ENCODE measurements at regions not wholly inside any gene's neighbourhood (a gene's known extent, or its start where the extent isn't known, plus 50 kb on each side); places are given as distances from the start of the nearest gene placed in this dataset.

DNA sequence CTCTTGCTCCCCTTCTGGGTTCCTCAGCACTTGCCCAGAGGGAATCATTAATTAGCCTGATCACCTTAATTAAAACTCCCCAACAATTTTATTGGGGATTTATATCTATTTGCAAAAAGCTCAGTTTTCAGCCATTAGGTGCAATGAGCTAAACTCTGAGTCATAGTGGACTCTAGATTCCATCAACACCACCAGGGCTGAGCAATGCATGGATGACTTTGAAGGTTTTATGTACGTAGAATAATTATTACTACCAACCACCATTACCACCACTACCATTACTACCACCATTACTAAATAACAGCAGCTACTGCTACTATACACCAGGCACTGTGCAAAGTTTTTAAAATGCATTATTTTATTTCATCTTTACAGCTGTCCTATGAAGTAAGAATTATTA, 81.2 kb downstream of the ZNF621 start:
- TF ChIP-seq FOXP2 (optimal IDR thresholded peaks at IDR 0.05; ENCODE audit: borderline replicate concordance, extremely low read depth, extremely low read length, insufficient read depth) (no peak), TAF1 (IDR thresholded peaks at IDR 0.05; ENCODE audit: borderline replicate concordance, insufficient read depth, low read length) (no peak)
- TF ChIP-seq, protein P1, sequence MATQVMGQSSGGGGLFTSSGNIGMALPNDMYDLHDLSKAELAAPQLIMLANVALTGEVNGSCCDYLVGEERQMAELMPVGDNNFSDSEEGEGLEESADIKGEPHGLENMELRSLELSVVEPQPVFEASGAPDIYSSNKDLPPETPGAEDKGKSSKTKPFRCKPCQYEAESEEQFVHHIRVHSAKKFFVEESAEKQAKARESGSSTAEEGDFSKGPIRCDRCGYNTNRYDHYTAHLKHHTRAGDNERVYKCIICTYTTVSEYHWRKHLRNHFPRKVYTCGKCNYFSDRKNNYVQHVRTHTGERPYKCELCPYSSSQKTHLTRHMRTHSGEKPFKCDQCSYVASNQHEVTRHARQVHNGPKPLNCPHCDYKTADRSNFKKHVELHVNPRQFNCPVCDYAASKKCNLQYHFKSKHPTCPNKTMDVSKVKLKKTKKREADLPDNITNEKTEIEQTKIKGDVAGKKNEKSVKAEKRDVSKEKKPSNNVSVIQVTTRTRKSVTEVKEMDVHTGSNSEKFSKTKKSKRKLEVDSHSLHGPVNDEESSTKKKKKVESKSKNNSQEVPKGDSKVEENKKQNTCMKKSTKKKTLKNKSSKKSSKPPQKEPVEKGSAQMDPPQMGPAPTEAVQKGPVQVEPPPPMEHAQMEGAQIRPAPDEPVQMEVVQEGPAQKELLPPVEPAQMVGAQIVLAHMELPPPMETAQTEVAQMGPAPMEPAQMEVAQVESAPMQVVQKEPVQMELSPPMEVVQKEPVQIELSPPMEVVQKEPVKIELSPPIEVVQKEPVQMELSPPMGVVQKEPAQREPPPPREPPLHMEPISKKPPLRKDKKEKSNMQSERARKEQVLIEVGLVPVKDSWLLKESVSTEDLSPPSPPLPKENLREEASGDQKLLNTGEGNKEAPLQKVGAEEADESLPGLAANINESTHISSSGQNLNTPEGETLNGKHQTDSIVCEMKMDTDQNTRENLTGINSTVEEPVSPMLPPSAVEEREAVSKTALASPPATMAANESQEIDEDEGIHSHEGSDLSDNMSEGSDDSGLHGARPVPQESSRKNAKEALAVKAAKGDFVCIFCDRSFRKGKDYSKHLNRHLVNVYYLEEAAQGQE (IDR thresholded peaks at IDR 0.05; ENCODE audit: insufficient read depth in 1 of 2, low read depth in 2 of 2, low read length in 2 of 2) = no peak

DNA sequence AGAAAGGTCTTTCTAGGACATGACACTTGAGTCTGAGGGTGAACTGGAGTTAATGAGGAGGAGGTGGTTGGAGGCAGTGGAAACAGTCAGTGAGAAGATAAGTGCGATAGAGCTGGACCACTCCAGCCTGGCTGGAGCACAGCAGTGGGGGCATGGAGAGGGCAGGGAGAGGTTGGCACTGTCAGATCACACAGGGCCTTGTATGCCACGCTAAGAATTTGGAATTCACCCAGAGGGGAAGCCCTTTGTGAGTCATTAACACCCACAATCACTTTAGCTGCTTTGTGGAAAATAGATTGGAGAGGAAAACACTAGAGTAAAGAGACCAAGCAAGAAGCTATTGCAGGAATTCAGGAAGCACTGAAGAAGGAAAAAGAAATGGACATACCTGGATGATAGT, 83.3 kb downstream of the ZNF621 start:
- TF ChIP-seq POLR2AphosphoS5 (IDR thresholded peaks at IDR 0.05; ENCODE audit: low read depth, low read length) (no peak), FOXP2 (optimal IDR thresholded peaks at IDR 0.05; ENCODE audit: borderline replicate concordance, extremely low read depth, extremely low read length, insufficient read depth) (no peak), SIN3A (IDR thresholded peaks at IDR 0.05; ENCODE audit: borderline replicate concordance, insufficient read depth, low read length) (no peak), TAF1 (IDR thresholded peaks at IDR 0.05; ENCODE audit: borderline replicate concordance, insufficient read depth, low read length) (no peak)
- TF ChIP-seq, protein P1 (IDR thresholded peaks at IDR 0.05; ENCODE audit: insufficient read depth in 1 of 2, low read depth in 2 of 2, low read length in 2 of 2) = no peak

DNA sequence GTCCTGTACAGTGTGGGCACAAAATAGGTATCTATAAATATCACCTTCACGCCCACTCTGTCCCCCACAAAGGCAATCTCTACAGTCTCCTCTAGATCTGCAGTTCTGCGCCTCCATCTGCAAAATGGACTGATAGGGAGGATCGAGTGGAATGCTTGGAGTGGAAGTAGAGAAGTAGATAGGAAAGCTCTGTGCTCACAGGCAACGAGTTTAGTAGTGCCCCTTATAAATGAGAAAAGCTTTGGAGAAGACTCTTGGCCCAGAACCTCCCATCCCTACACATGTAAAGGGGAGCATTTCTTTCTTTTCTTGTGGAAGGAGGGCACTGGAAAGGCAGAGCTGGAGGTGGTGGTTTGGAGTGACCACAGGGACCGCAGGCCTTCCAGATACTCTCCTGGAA, 88.5 kb downstream of the ZNF621 start:
- no peak for TF ChIP-seq FOXP2 (optimal IDR thresholded peaks at IDR 0.05; ENCODE audit: borderline replicate concordance, extremely low read depth, extremely low read length, insufficient read depth)
- no peak for TF ChIP-seq TAF1 (IDR thresholded peaks at IDR 0.05; ENCODE audit: borderline replicate concordance, insufficient read depth, low read length)

DNA sequence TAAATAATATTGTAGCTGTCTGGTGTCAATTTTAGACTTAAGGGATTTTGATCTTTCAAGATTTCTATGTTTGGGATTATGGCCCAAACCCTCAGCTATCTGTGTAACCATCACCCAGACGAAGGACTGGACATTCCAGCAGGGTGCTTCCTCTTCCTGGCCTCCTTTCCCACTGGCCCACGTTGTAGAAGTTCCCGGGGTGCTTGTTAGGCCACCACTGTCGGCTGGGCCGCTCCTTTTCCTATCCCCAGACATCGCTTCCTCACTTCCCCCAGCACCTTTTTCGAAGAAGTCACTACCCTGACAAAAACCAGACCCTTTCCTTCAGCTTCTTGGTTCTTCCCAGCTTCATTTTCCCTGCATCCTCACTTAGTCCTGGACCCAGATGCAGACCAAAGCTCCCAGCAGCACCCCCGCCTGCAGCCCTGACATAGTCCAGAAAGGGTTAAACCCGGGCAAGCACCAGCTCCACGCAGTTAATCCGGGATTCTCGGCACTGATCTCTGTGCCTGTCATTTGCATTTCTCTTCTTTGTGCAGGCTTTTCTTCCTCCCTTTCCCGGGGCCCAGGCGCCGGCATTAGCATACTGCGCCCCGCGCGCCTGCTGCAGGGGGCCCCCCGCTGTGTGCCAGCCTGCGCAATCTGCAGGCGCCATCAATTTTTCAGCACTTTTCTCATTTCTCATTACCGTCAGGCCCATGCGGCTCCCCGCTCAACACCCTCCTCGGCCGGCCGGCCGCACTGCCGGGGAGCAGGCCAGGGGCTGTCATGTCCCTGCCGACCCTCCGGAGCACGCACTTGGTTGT, 90.6 kb downstream of the ZNF621 start:
- TF ChIP-seq POLR2AphosphoS5 (IDR thresholded peaks at IDR 0.05; ENCODE audit: low read depth, low read length) (no peak), FOXP2 (optimal IDR thresholded peaks at IDR 0.05; ENCODE audit: borderline replicate concordance, extremely low read depth, extremely low read length, insufficient read depth) (no peak), TAF1 (IDR thresholded peaks at IDR 0.05; ENCODE audit: borderline replicate concordance, insufficient read depth, low read length) (no peak), SIN3A (IDR thresholded peaks at IDR 0.05; ENCODE audit: borderline replicate concordance, insufficient read depth, low read length) (no peak)
- TF ChIP-seq, protein P1 (IDR thresholded peaks at IDR 0.05; ENCODE audit: insufficient read depth in 1 of 2, low read depth in 2 of 2, low read length in 2 of 2) = no peak

DNA sequence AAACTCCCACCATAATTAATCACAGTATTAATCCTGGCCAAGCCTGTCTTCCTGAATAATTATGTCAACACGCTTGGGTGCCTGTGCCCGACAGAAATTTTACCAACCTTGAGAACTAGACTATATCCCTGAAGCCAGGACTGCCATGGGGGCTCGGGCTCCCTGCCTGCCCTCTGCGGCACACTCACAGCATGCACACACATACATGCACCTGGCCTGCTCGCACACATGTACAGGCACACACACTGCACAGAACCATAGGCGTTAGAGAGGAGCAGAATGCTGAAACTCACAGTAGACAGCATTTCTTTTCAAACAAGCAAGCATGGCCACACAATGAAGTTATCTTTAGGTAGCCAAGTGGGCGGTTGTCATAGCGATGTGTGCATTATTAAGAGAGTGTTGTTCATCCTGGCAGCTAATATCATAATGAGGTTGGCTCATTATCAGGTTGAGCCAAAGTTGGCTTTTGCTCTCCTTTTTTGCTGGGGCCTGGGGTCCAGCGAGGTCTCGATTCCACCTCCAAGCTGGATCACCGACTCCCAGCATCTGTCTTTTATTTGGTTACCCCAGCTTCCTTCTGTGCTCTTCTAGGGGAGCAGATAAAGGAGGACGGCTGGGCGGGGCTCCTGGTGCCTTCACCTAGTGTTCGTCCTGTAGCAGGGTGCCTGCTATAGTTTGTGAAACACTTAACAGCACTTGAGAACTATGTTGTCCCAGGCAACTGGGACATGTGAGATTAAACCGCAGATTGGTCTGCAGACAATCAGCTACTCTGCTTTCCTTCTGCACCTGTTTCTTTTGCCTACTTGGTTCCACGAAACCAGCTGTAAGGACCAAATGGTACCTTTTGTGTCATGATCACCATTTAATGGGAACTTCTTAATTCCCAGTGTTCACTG, 91.4 kb downstream of the ZNF621 start:
- TF ChIP-seq FOXP2 (optimal IDR thresholded peaks at IDR 0.05; ENCODE audit: borderline replicate concordance, extremely low read depth, extremely low read length, insufficient read depth) (no peak), POLR2AphosphoS5 (IDR thresholded peaks at IDR 0.05; ENCODE audit: low read depth, low read length) (no peak), SIN3A (IDR thresholded peaks at IDR 0.05; ENCODE audit: borderline replicate concordance, insufficient read depth, low read length) (no peak), TAF1 (IDR thresholded peaks at IDR 0.05; ENCODE audit: borderline replicate concordance, insufficient read depth, low read length) (no peak)
- TF ChIP-seq, protein P1 (IDR thresholded peaks at IDR 0.05; ENCODE audit: insufficient read depth in 1 of 2, low read depth in 2 of 2, low read length in 2 of 2) = no peak

All from PFSK-1 (cell line).